Common myeloid progenitor, CD34-positive (primary cell): ENCODE measurements at regions not wholly inside any gene's neighbourhood (a gene's known extent, or its start where the extent isn't known, plus 50 kb on each side); places are given as distances from the start of the nearest gene placed in this dataset.

ENCODE experiments used
- CTCF ChIA-PET: fragments of 350-600 bp; sonication (Branson Sonifier 250); formaldehyde crosslinking; loops from one replicate; lab custom pipeline; 2021; ENCODE audit warnings: antibody characterized with exemption; lab: Charles Lee
- POLR2A ChIA-PET: fragments of 350-600 bp; sonication (Branson Sonifier 250); formaldehyde crosslinking; loops from one replicate; lab custom pipeline; 2021; ENCODE audit warnings: antibody characterized with exemption; lab: Charles Lee
- DNase-seq, 3 donors: peaks; one replicate each; pipeline versions ENCODE4 v3.0.0 to v3.0.0-alpha.2; 2013
- H3K27ac ChIP-seq, 2 experiments: 1 replicate in 1 of 2; 2 replicates in 1 of 2; pipeline ENCODE4 v1.7.0; 2013; ENCODE audit warnings: inconsistent platforms in 2 of 2, low read length in 2 of 2, mild to moderate bottlenecking in 2 of 2, low read depth in 1 of 2, moderate library complexity in 1 of 2; ENCODE audit not compliant: severe bottlenecking in 2 of 2, insufficient read depth in 1 of 2, poor library complexity in 1 of 2
- H3K27me3 ChIP-seq, 5 experiments: replicated peaks in 2 of 5; 1 replicate in 3 of 5; 2 replicates in 2 of 5; pipeline versions ENCODE4 v1.6.1 to v1.7.0; 2013; ENCODE audit warnings: low read length in 4 of 5, mild to moderate bottlenecking in 2 of 5, moderate library complexity in 2 of 5, inconsistent platforms in 1 of 5; ENCODE audit not compliant: insufficient read depth in 5 of 5, control insufficient read depth in 4 of 5
- H3K36me3 ChIP-seq, 4 experiments: 1 replicate in 2 of 4; 2 replicates in 2 of 4; pipeline versions ENCODE4 v1.6.1 to v1.7.0; 2013; ENCODE audit warnings: low read length in 3 of 4, control low read depth in 1 of 4, mild to moderate bottlenecking in 1 of 4; ENCODE audit not compliant: control insufficient read depth in 4 of 4, insufficient read depth in 4 of 4
- H3K4me1 ChIP-seq, 4 experiments: 1 replicate in 3 of 4; 2 replicates in 1 of 4; pipeline versions ENCODE4 v1.6.1 to v1.7.1; 2013; ENCODE audit warnings: low read length in 3 of 4, mild to moderate bottlenecking in 3 of 4, control low read depth in 1 of 4, inconsistent platforms in 1 of 4, moderate library complexity in 1 of 4; ENCODE audit not compliant: control insufficient read depth in 4 of 4, insufficient read depth in 4 of 4; ENCODE audit errors: control extremely low read depth in 1 of 4
- H3K4me3 ChIP-seq, 7 experiments: 1 replicate in 4 of 7; 2 replicates in 3 of 7; pipeline versions ENCODE4 v1.5.1 to v1.7.0; 2013; ENCODE audit warnings: mild to moderate bottlenecking in 7 of 7, low read length in 6 of 7, moderate library complexity in 6 of 7, inconsistent platforms in 2 of 7, low read depth in 2 of 7, control low read depth in 1 of 7; ENCODE audit not compliant: insufficient read depth in 4 of 7, control insufficient read depth in 1 of 7; ENCODE audit errors: extremely low read depth in 1 of 7
- H3K9me3 ChIP-seq, 5 experiments: 1 replicate in 4 of 5; 2 replicates in 1 of 5; pipeline versions ENCODE4 v1.6.1 to v1.7.1; 2013; ENCODE audit warnings: low read length in 4 of 5, mild to moderate bottlenecking in 2 of 5, inconsistent platforms in 1 of 5, low read depth in 1 of 5, moderate library complexity in 1 of 5; ENCODE audit not compliant: control insufficient read depth in 4 of 5, insufficient read depth in 2 of 5; ENCODE audit errors: control extremely low read depth in 1 of 5
- WGBS: methylation state at CpG from one replicate; pipeline ENCODE4 v1.1.5; 2013; ENCODE audit not compliant: insufficient coverage; 5-methylcytosine and 5-hydroxymethylcytosine counted together

- Histone ChIP-seq H3K9me3 (no peaks in the 10 kb centered on the region), H3K36me3 (no peaks in the 10 kb centered on the region), H3K27me3 (no peaks in the 10 kb centered on the region), H3K27ac (no peak overlapping the region), H3K4me3 (no peak overlapping the region), H3K4me1 (peaks cover 0 to 16% (median 0%) of the 10 kb centered on the region in 4 experiments)
- ChIA-PET CTCF (no interaction called here), POLR2A (no interaction called here)
- no peak for DNase-seq
Observed at GRCh38 chr1:68795956-68796355, 299.1 kb upstream of the DEPDC1 start.

- Histone ChIP-seq H3K36me3 (no peaks in the 10 kb centered on the region), H3K4me1 (peaks cover 0 to 16% (median 0%) of the 10 kb centered on the region in 4 experiments), H3K4me3 (no peak overlapping the region), H3K27ac (no peak overlapping the region), H3K27me3 (no peaks in the 10 kb centered on the region), H3K9me3 (no peaks in the 10 kb centered on the region)
- ChIA-PET POLR2A (no interaction called here), CTCF (no interaction called here)
- no peak for DNase-seq
Observed at GRCh38 chr1:68796888-68797287, 300.0 kb upstream of the DEPDC1 start.

- no peak for DNase-seq
- Histone ChIP-seq H3K27ac (no peak overlapping the region), H3K4me1 (peaks cover 0 to 16% (median 0%) of the 10 kb centered on the region in 4 experiments), H3K9me3 (no peaks in the 10 kb centered on the region), H3K4me3 (no peak overlapping the region), H3K36me3 (no peaks in the 10 kb centered on the region), H3K27me3 (no peaks in the 10 kb centered on the region)
- CTCF ChIA-PET = interaction anchor here (0.7 kb wide), 1 partner anchor 13 kb away, joined by 3 read pairs; no protein-coding TSS in a partner anchor
- POLR2A ChIA-PET = no interaction called here
- WGBS = no CpG with 5 or more reads among the region's 1 CpG
Observed at GRCh38 chr1:68798071-68798470, 301.2 kb upstream of the DEPDC1 start.

GRCh38 chr1:68799096-68799495 is 302.2 kb upstream of the DEPDC1 start:
- Histone ChIP-seq H3K4me1 (peaks cover 0 to 16% (median 0%) of the 10 kb centered on the region in 4 experiments), H3K4me3 (no peak overlapping the region), H3K36me3 (no peaks in the 10 kb centered on the region), H3K27me3 (no peaks in the 10 kb centered on the region), H3K27ac (no peak overlapping the region), H3K9me3 (no peaks in the 10 kb centered on the region)
- DNase-seq = no peak
- ChIA-PET POLR2A (no interaction called here), CTCF (no interaction called here)

GRCh38 chr1:68800182-68800581 is 303.3 kb upstream of the DEPDC1 start:
- Histone ChIP-seq H3K4me1 (peaks cover 0 to 16% (median 0%) of the 10 kb centered on the region in 4 experiments), H3K36me3 (no peaks in the 10 kb centered on the region), H3K27ac (no peak overlapping the region), H3K9me3 (no peaks in the 10 kb centered on the region), H3K27me3 (no peaks in the 10 kb centered on the region), H3K4me3 (no peak overlapping the region)
- ChIA-PET CTCF (no interaction called here), POLR2A (no interaction called here)
- no peak for DNase-seq
- WGBS = no CpG with 5 or more reads among the region's 1 CpG

GRCh38 chr1:68801440-68801839 is 304.6 kb upstream of the DEPDC1 start:
- Histone ChIP-seq H3K36me3 (no peaks in the 10 kb centered on the region), H3K27me3 (no peaks in the 10 kb centered on the region), H3K4me3 (no peak overlapping the region), H3K9me3 (no peaks in the 10 kb centered on the region), H3K27ac (no peak overlapping the region), H3K4me1 (peaks cover 0 to 6% (median 0%) of the 10 kb centered on the region in 4 experiments)
- ChIA-PET POLR2A (no interaction called here), CTCF (no interaction called here)
- 100% methylated on average over 2 of the region's 5 CpGs for WGBS
- no peak for DNase-seq

GRCh38 chr1:68805097-68805641 is 308.3 kb upstream of the DEPDC1 start:
- Histone ChIP-seq H3K4me1 (peaks cover 0 to 12% (median 6%) of the 10 kb centered on the region in 4 experiments), H3K9me3 (no peaks in the 10 kb centered on the region), H3K27ac (no peak overlapping the region), H3K4me3 (no peak overlapping the region), H3K36me3 (no peaks in the 10 kb centered on the region), H3K27me3 (no peaks in the 10 kb centered on the region)
- WGBS = 100% methylated on average over 2 of the region's 2 CpGs
- no peak for DNase-seq
- CTCF ChIA-PET = no interaction called here
- POLR2A ChIA-PET = no interaction called here
